BJ (cell line): ENCODE measurements at regions not wholly inside any gene's neighbourhood (a gene's known extent, or its start where the extent isn't known, plus 50 kb on each side); places are given as distances from the start of the nearest gene placed in this dataset.

Experiments used
- CTCF ChIA-PET: fragments of 350-600 bp; formaldehyde crosslinking; extraction: SDS; loops from one replicate; lab custom pipeline; 2021; ENCODE audit warnings: antibody characterized with exemption, inconsistent platforms; lab: Yijun Ruan, JAX
- POLR2A ChIA-PET: fragments of 300-600 bp; sonication (Branson Sonifier 250); formaldehyde crosslinking; extraction: SDS; loops from one replicate; lab custom pipeline; 2021; ENCODE audit warnings: antibody characterized with exemption; lab: Charles Lee
- DNase-seq: peaks from one replicate; pipeline ENCODE4 v3.0.0-alpha.2; 2011; ENCODE audit warnings: low read depth
- H3K27me3 ChIP-seq: 2 replicates; pipeline ENCODE4 v1.6.0; 2011; ENCODE audit warnings: low read length; ENCODE audit not compliant: control insufficient read depth, insufficient read depth
- H3K36me3 ChIP-seq: 2 replicates; pipeline ENCODE4 v1.5.1; 2011; ENCODE audit warnings: low read length; ENCODE audit not compliant: control insufficient read depth, insufficient read depth
- H3K4me3 ChIP-seq: 2 replicates; pipeline ENCODE4 v1.5.1; 2011; ENCODE audit warnings: low read depth, mild to moderate bottlenecking, control low read depth, low read length
- TF ChIP-seq, protein P1 (sequence below): IDR thresholded peaks from 2 replicates; pipeline ENCODE4 v1.5.1; 2011; ENCODE audit warnings: low read depth, mild to moderate bottlenecking, control low read depth, inconsistent platforms, low read length, moderate library complexity; ENCODE audit not compliant: insufficient read depth

DNA sequence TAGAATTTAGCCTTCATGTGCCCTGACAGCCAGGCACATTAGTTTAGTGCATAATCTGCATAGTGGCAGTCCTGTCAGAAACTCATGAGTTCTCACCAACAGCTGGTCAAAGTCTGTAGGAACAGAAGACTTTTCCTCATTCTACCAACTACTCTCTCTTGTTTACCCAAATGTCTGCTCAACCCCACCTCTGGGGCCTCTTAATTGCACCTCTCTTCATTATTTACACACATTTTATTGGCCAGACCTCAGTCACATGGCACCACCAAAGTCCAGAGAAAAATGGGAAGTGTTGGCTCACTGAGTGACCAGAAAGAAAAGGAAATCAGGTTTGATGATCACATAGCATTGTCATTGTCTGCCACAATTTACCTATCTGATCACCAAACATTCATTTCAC, 114.6 kb upstream of the PLXNC1 start:
- Histone ChIP-seq H3K27me3 (peaks cover 2% of the 10 kb centered on the region; the same call in 1 of the 2 replicates), H3K4me3 (no peak overlapping the region), H3K36me3 (no peaks in the 10 kb centered on the region)
- no peak for DNase-seq
- ChIA-PET POLR2A (no interaction called here), CTCF (no interaction called here)
- TF ChIP-seq, protein P1, sequence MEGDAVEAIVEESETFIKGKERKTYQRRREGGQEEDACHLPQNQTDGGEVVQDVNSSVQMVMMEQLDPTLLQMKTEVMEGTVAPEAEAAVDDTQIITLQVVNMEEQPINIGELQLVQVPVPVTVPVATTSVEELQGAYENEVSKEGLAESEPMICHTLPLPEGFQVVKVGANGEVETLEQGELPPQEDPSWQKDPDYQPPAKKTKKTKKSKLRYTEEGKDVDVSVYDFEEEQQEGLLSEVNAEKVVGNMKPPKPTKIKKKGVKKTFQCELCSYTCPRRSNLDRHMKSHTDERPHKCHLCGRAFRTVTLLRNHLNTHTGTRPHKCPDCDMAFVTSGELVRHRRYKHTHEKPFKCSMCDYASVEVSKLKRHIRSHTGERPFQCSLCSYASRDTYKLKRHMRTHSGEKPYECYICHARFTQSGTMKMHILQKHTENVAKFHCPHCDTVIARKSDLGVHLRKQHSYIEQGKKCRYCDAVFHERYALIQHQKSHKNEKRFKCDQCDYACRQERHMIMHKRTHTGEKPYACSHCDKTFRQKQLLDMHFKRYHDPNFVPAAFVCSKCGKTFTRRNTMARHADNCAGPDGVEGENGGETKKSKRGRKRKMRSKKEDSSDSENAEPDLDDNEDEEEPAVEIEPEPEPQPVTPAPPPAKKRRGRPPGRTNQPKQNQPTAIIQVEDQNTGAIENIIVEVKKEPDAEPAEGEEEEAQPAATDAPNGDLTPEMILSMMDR: no peak

DNA sequence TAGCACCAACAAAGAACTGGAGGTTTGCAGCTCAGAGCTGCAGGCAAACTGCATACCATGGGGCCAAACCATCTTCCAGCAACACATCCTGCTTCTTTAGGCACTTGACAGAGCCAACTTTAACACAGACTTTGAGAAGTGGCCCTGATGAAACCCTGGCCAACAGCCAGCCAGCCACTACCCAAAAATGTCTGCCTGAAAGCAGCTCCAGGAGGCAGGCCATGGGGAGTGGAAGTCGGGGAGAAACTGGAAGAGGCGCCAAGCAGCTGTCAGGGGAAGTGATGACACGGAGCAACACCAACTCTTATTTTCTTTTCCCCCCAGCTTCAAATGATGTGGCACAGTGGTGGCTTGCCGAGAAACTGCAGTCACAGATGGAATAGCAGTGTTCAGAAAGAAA, 110.9 kb upstream of the PLXNC1 start:
- peaks cover 2% of the 10 kb centered on the region; the same call in 1 of the 2 replicates for H3K27me3 ChIP-seq
- H3K36me3 ChIP-seq: no peaks in the 10 kb centered on the region
- POLR2A ChIA-PET: no interaction called here
- no peak overlapping the region for H3K4me3 ChIP-seq
- no peak for DNase-seq
- TF ChIP-seq, protein P1: no peak
- CTCF ChIA-PET: no interaction called here

DNA sequence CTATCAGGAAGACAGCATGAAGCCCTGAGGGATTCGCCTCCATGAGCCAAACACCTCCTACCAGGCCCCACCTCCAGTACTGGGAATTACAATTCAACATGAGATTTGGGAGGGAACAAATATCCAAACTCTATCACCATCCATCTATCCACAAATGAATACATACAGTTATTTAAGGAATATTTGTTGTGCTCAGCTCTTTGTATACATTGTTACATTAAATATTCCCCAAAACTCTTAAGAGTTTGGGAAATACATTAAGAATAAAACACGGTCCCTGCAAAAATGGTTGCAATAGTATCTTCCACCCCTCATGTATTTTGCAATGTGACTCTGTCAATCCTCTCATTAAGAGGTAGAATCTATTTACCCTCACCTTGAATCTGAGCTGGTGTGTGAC, 109.8 kb upstream of the PLXNC1 start:
- Histone ChIP-seq H3K27me3 (peaks cover under 1% of the 10 kb centered on the region; the same call in 1 of the 2 replicates), H3K36me3 (no peaks in the 10 kb centered on the region), H3K4me3 (no peak overlapping the region)
- CTCF ChIA-PET: no interaction called here
- DNase-seq: no peak
- TF ChIP-seq, protein P1: no peak
- POLR2A ChIA-PET: no interaction called here

DNA sequence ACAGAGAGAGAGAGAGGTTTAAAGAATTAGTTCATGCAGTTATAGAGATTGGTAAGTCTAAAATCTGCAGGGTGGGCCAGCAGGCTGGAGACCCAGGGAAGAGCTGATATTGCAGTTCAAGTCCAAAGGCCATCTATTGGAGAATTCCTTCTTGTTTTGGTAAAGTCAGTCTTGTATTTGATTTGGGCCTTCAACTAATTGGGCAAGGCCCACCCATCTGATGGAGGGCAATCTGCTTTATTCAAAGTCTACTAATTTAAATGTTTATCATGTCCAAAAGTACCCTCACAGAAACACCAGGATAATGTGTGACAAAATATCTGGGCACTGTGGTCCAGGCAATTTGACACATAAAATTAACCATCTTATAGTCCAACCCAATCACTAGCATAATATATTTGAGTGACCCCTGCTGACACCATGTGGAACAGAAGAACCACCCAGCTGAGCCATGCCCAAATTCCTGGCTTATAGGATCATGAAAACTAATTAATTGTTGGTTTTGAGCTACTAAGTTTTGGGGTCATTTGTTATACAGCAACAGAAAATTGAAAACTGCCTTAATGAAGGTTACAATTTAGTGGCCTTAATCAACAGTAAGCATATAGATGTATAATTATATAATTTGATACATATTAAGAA, 109.1 kb upstream of the PLXNC1 start:
- Histone ChIP-seq H3K4me3 (no peak overlapping the region), H3K36me3 (no peaks in the 10 kb centered on the region), H3K27me3 (no peaks in the 10 kb centered on the region)
- ChIA-PET POLR2A (interaction anchor here (1.0 kb wide), 1 partner anchor 56 kb away, joined by 3 read pairs; no protein-coding TSS in a partner anchor), CTCF (no interaction called here)
- DNase-seq: no peak
- TF ChIP-seq, protein P1: no peak

DNA sequence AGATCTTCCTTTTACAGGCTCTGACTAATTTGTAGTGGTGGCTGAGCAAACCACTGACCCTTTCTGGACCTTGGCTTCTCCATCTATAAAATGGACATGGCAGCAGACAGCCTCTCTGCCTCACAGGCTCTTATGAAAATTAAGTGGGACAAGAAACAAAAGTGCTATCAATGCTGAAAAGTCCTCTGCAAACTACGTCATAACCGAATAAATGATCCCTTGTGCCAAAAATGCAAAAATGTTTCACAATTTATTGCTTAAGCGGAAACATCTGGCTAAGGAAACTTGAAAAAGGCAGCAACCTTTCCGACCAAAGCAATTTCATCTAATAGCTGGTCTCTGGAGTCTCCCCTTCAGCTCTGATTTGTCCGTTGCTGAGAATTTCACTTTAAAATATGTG, 108.5 kb upstream of the PLXNC1 start:
- no peaks in the 10 kb centered on the region for H3K27me3 ChIP-seq
- TF ChIP-seq, protein P1: no peak
- ChIA-PET CTCF (no interaction called here), POLR2A (interaction anchor here (0.5 to 1.0 kb wide), 2 partner anchors 57 to 357 kb away, joined by 3 to 6 read pairs; no protein-coding TSS in a partner anchor)
- DNase-seq: no peak
- H3K4me3 ChIP-seq: no peak overlapping the region
- no peaks in the 10 kb centered on the region for H3K36me3 ChIP-seq
